Coronary artery (tissue), 2 donors: ENCODE measurements at regions not wholly inside any gene's neighbourhood (a gene's known extent, or its start where the extent isn't known, plus 50 kb on each side); places are given as distances from the start of the nearest gene placed in this dataset.
"Not testable (repeated sequence)": the region's sequence is repeated elsewhere in the genome, so short reads cannot be mapped to it uniquely, and the experiment has no call there.

ENCODE experiments used
- DNase-seq: peaks from one replicate; pipeline ENCODE4 v3.0.0-alpha.2; 2017; ENCODE audit warnings: low spot score
- H3K27ac ChIP-seq, 2 donors: fragments of 200-600 bp; sonication (generic); one replicate each; pipeline ENCODE4 v1.5.1; 2016 to 2019
- H3K4me3 ChIP-seq: fragments of 200-600 bp; sonication (generic); 2 replicates; pipeline ENCODE4 v1.5.1; 2016; ENCODE audit warnings: mild to moderate bottlenecking, moderate library complexity
- CTCF ChIP-seq: fragments of 200-600 bp; sonication (generic); IDR thresholded peaks from one replicate; pipeline ENCODE4 v1.5.1; 2019; ENCODE audit warnings: antibody characterized with exemption

GRCh38 chr10:6678211-6678803 is 98.2 kb upstream of the PRKCQ start:
- no peak for DNase-seq
- Histone ChIP-seq H3K27ac (no peak overlapping the region), H3K4me3 (no peak overlapping the region)
- no peak for TF ChIP-seq CTCF

DNA sequence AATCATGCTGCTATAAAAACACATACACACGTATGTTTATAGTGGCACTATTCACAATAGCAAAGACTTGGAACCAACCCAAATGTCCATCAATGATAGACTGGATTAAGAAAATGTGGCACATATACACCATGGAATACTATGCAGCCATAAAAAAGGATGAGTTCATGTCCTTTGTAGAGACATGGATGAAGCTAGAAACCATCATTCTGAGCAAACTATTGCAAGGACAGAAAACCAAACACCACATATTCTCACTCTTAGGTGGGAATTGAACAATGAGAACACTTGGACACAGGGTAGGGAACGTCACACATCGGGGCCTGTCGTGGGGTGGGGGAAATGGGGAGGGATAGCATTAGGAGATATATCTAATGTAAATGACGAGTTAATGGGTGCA is 97.1 kb upstream of the PRKCQ start:
- not testable (repeated sequence) for H3K27ac ChIP-seq, H3K4me3 ChIP-seq, DNase-seq

- Histone ChIP-seq H3K27ac (no peak overlapping the region), H3K4me3 (no peak overlapping the region)
- DNase-seq, result no peak
- TF ChIP-seq CTCF, result no peak
Measured at GRCh38 chr10:6674291-6674690, 94.2 kb upstream of the PRKCQ start.

DNA sequence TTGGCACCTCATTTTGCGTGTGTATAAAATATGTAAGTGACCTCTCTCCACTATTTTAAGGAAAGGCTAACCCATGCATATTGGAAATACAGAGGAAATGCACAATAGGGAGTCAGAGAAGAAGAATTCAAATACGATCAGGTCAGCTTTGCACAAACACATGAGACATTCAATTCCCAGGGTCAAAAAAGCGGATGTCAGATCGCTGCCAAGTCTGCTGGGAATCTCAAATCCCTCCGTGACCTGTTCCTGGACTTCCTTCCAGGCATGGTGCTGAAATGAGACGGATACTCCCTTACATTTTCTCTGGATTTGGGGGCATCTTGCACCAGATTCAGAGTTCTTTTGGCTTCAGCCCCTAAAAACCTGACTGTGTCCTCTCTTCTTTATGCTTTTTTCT is 91.9 kb upstream of the PRKCQ start:
- Histone ChIP-seq H3K4me3 (no peak overlapping the region), H3K27ac (no peak overlapping the region)
- no peak for DNase-seq
- TF ChIP-seq CTCF, result no peak

- no peak for TF ChIP-seq CTCF
Measured at GRCh38 chr10:6669269-6669859, 89.3 kb upstream of the PRKCQ start.

GRCh38 chr10:6667679-6668270 is 87.7 kb upstream of the PRKCQ start:
- no peak for TF ChIP-seq CTCF
- Histone ChIP-seq H3K4me3 (no peak overlapping the region), H3K27ac (no peak overlapping the region)
- DNase-seq, result no peak

More at GRCh38 chr10:6669269-6669859, 89.3 kb upstream of the PRKCQ start:
- DNase-seq, result no peak
- Histone ChIP-seq H3K27ac (no peak overlapping the region), H3K4me3 (no peak overlapping the region)

DNA sequence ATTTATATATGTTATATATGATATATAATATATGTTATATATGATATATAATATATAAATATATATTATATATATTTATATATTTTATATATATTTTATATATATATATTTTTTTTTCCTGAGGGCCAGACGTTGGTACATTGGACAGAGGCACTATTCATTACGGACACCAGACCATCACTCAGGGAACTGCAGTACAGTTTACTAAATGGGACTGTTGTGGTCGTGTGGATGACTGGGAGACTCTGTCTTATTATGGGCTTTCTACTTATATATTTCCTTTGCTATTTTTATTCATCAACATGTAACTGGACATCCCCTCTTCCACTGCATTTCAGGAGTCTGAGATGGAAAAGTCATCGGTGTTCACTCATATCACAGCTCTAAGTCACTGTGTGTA is 87.1 kb upstream of the PRKCQ start:
- DNase-seq, result no peak
- Histone ChIP-seq H3K4me3 (no peak overlapping the region), H3K27ac (no peak overlapping the region)
- no peak for TF ChIP-seq CTCF
